Smooth muscle cell (in vitro differentiated cells): ENCODE measurements at regions not wholly inside any gene's neighbourhood (a gene's known extent, or its start where the extent isn't known, plus 50 kb on each side); places are given as distances from the start of the nearest gene placed in this dataset.

Source experiments
- DNase-seq: peaks from one replicate; lab custom pipeline; 2025; ENCODE audit not compliant: unreplicated experiment; lab: John Stamatoyannopoulos, UW
- H2AFZ ChIP-seq: fragments of 200-600 bp; sonication (generic); 2 replicates; pipeline ENCODE4 v1.6.0; 2016; ENCODE audit warnings: antibody characterized with exemption, low read depth, mild to moderate bottlenecking
- H3F3A ChIP-seq: fragments of 200-600 bp; sonication (generic); 2 replicates; pipeline ENCODE4 v1.6.0; 2017; ENCODE audit warnings: antibody characterized with exemption, low read depth
- H3K27ac ChIP-seq: fragments of 200-600 bp; sonication (generic); 2 replicates; pipeline ENCODE4 v1.5.1; 2016; ENCODE audit warnings: low read depth, mild to moderate bottlenecking
- H3K27me3 ChIP-seq: fragments of 200-600 bp; sonication (generic); 2 replicates; pipeline ENCODE4 v1.6.1; 2016; ENCODE audit warnings: low read depth, mild to moderate bottlenecking
- H3K36me3 ChIP-seq: fragments of 200-600 bp; sonication (generic); 2 replicates; pipeline ENCODE4 v1.5.1; 2016; ENCODE audit warnings: low read depth
- H3K4me1 ChIP-seq: fragments of 200-600 bp; sonication (generic); 2 replicates; pipeline ENCODE4 v1.5.1; 2016; ENCODE audit warnings: low read depth
- H3K4me2 ChIP-seq: fragments of 200-600 bp; sonication (generic); 2 replicates; pipeline ENCODE4 v1.6.0; 2016; ENCODE audit warnings: mild to moderate bottlenecking
- H3K4me3 ChIP-seq: fragments of 200-600 bp; sonication (generic); 2 replicates; pipeline ENCODE4 v1.5.1; 2016; ENCODE audit warnings: mild to moderate bottlenecking
- H3K79me2 ChIP-seq: fragments of 200-600 bp; sonication (generic); 2 replicates; pipeline ENCODE4 v1.6.0; 2016; ENCODE audit warnings: low read depth, mild to moderate bottlenecking
- H3K9ac ChIP-seq: fragments of 200-600 bp; sonication (generic); 2 replicates; pipeline ENCODE4 v1.6.0; 2016; ENCODE audit warnings: low read depth
- H3K9me3 ChIP-seq: fragments of 200-600 bp; sonication (generic); replicated peaks from 2 replicates; pipeline ENCODE4 v1.5.1; 2016; ENCODE audit warnings: low read depth
- H4K20me1 ChIP-seq: fragments of 200-600 bp; sonication (generic); 2 replicates; pipeline ENCODE4 v1.6.0; 2016; ENCODE audit warnings: low read depth
- WGBS: methylation state at CpG from one replicate; pipeline ENCODE4 v1.1.7; 2016; ENCODE audit warnings: low lambda C conversion rate; 5-methylcytosine and 5-hydroxymethylcytosine counted together
- TF ChIP-seq, protein P1 (sequence below): fragments of 200-600 bp; sonication (generic); IDR thresholded peaks from 2 replicates; pipeline ENCODE4 v1.5.1; 2017; ENCODE audit warnings: borderline replicate concordance, mild to moderate bottlenecking, antibody characterized with exemption; ENCODE audit not compliant: insufficient read depth, poor library complexity, severe bottlenecking

- TF ChIP-seq, protein P1, sequence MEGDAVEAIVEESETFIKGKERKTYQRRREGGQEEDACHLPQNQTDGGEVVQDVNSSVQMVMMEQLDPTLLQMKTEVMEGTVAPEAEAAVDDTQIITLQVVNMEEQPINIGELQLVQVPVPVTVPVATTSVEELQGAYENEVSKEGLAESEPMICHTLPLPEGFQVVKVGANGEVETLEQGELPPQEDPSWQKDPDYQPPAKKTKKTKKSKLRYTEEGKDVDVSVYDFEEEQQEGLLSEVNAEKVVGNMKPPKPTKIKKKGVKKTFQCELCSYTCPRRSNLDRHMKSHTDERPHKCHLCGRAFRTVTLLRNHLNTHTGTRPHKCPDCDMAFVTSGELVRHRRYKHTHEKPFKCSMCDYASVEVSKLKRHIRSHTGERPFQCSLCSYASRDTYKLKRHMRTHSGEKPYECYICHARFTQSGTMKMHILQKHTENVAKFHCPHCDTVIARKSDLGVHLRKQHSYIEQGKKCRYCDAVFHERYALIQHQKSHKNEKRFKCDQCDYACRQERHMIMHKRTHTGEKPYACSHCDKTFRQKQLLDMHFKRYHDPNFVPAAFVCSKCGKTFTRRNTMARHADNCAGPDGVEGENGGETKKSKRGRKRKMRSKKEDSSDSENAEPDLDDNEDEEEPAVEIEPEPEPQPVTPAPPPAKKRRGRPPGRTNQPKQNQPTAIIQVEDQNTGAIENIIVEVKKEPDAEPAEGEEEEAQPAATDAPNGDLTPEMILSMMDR, result no peak
- Histone ChIP-seq H3K9me3 (peaks cover 9% of the 10 kb centered on the region), H3K36me3 (no peaks in the 10 kb centered on the region), H3K27ac (no peak overlapping the region), H3K9ac (no peak overlapping the region), H3K27me3 (peaks cover 4% of the 10 kb centered on the region), H3K4me2 (no peak overlapping the region), H2AFZ (no peak overlapping the region), H3F3A (no peaks in the 10 kb centered on the region), H3K4me3 (no peak overlapping the region), H3K79me2 (no peaks in the 10 kb centered on the region), H4K20me1 (no peaks in the 10 kb centered on the region), H3K4me1 (no peaks in the 10 kb centered on the region)
- no peak for DNase-seq
- 98% methylated on average over 5 of the region's 5 CpGs for WGBS
These were observed 141.1 kb downstream of the SLC15A5 start for GRCh38 chr12:16136219-16136988.

GRCh38 chr12:16135323-16135722, 142.2 kb downstream of the SLC15A5 start:
- Histone ChIP-seq H2AFZ (no peak overlapping the region), H3F3A (no peaks in the 10 kb centered on the region), H3K9ac (no peak overlapping the region), H3K36me3 (no peaks in the 10 kb centered on the region), H3K27me3 (no peaks in the 10 kb centered on the region), H3K79me2 (no peaks in the 10 kb centered on the region), H3K4me3 (no peak overlapping the region), H3K27ac (no peak overlapping the region), H3K4me1 (no peaks in the 10 kb centered on the region), H3K4me2 (no peak overlapping the region), H3K9me3 (peaks cover 9% of the 10 kb centered on the region), H4K20me1 (no peaks in the 10 kb centered on the region)
- 76% methylated on average over 2 of the region's 2 CpGs for WGBS
- no peak for DNase-seq
- TF ChIP-seq, protein P1, result no peak

- Histone ChIP-seq H3K36me3 (no peaks in the 10 kb centered on the region), H3K9me3 (peaks cover 9% of the 10 kb centered on the region), H4K20me1 (no peaks in the 10 kb centered on the region), H2AFZ (no peak overlapping the region), H3K27me3 (no peaks in the 10 kb centered on the region), H3K9ac (no peak overlapping the region), H3K4me1 (no peaks in the 10 kb centered on the region), H3K27ac (no peak overlapping the region), H3K4me3 (no peak overlapping the region), H3F3A (no peaks in the 10 kb centered on the region), H3K79me2 (no peaks in the 10 kb centered on the region), H3K4me2 (no peak overlapping the region)
- DNase-seq, result no peak
- 94% methylated on average over 1 of the region's 1 CpG for WGBS
- TF ChIP-seq, protein P1, result no peak
These were observed 147.1 kb downstream of the SLC15A5 start for GRCh38 chr12:16130343-16130742.

DNA sequence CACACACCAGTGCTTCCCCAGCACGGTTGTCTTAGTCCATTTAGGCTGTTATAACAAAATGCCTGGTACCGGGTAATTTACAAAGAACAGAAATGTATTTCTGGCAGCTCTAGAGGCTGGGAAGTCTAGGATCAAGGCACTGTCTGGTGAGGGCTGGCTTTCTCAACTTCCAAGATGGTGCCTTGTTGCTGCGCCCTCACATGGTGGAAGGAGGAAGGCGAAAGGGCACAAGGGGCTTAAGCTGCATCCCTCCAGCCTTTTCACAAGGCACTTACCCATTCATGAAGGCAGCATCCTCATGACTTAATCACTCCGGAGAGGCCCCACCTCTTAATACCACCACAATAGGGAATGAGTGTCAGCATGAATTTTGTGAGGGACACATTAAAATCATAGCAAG, 155.5 kb downstream of the SLC15A5 start:
- Histone ChIP-seq H3K9me3 (no peaks in the 10 kb centered on the region), H2AFZ (no peak overlapping the region), H3F3A (no peaks in the 10 kb centered on the region), H3K4me3 (no peak overlapping the region), H3K79me2 (no peaks in the 10 kb centered on the region), H3K27me3 (no peaks in the 10 kb centered on the region), H3K4me2 (no peak overlapping the region), H3K27ac (no peak overlapping the region), H3K9ac (no peak overlapping the region), H3K4me1 (peaks cover 4% of the 10 kb centered on the region), H4K20me1 (no peaks in the 10 kb centered on the region), H3K36me3 (no peaks in the 10 kb centered on the region)
- DNase-seq, result no peak
- TF ChIP-seq, protein P1, result no peak
- WGBS, result 93% methylated on average over 5 of the region's 5 CpGs
